Glutamatergic neuron (in vitro differentiated cells): ENCODE measurements at regions not wholly inside any gene's neighbourhood (a gene's known extent, or its start where the extent isn't known, plus 50 kb on each side); places are given as distances from the start of the nearest gene placed in this dataset.
"Not testable (repeated sequence)": the region's sequence is repeated elsewhere in the genome, so short reads cannot be mapped to it uniquely, and the experiment has no call there.

ENCODE experiments used
- DNase-seq: peaks from one replicate; pipeline ENCODE4 v3.0.0; 2022
- H3K27ac Mint-ChIP-seq: one replicate; pipeline ENCODE4 v1.8.0; 2020; ENCODE audit warnings: mild to moderate bottlenecking, mixed read lengths, inconsistent platforms; ENCODE audit not compliant: unreplicated experiment
- H3K27me3 Mint-ChIP-seq: one replicate; pipeline ENCODE4 v1.8.0; 2020; ENCODE audit warnings: mild to moderate bottlenecking, moderate library complexity, mixed read lengths, inconsistent platforms; ENCODE audit not compliant: unreplicated experiment
- H3K36me3 Mint-ChIP-seq: one replicate; pipeline ENCODE4 v1.8.0; 2020; ENCODE audit warnings: mild to moderate bottlenecking, mixed read lengths, inconsistent platforms; ENCODE audit not compliant: unreplicated experiment
- H3K4me1 Mint-ChIP-seq: one replicate; pipeline ENCODE4 v1.8.0; 2020; ENCODE audit warnings: mild to moderate bottlenecking, low read depth, mixed read lengths, inconsistent platforms; ENCODE audit not compliant: unreplicated experiment
- H3K4me3 Mint-ChIP-seq: one replicate; pipeline ENCODE4 v1.8.0; 2020; ENCODE audit warnings: mild to moderate bottlenecking, mixed read lengths, inconsistent platforms; ENCODE audit not compliant: unreplicated experiment
- H3K9me3 Mint-ChIP-seq: one replicate; pipeline ENCODE4 v1.8.0; 2020; ENCODE audit warnings: mild to moderate bottlenecking, moderate library complexity, mixed read lengths, inconsistent platforms; ENCODE audit not compliant: unreplicated experiment
- CTCF ChIP-seq: fragments of 200-600 bp; sonication (generic); IDR thresholded peaks from one replicate; pipeline ENCODE4 v1.5.0; 2021; ENCODE audit not compliant: partially characterized antibody, unreplicated experiment

- Mint-ChIP-seq H3K4me1 (no peaks in the 10 kb centered on the region), H3K27me3 (no peaks in the 10 kb centered on the region), H3K36me3 (no peaks in the 10 kb centered on the region), H3K4me3 (no peak overlapping the region), H3K27ac (no peak overlapping the region), H3K9me3 (no peaks in the 10 kb centered on the region)
- no peak for TF ChIP-seq CTCF
- no peak for DNase-seq
Measured at GRCh38 chr7:39826166-39826565, 123.9 kb upstream of the CDK13 start.

- no peaks in the 10 kb centered on the region for H3K9me3 Mint-ChIP-seq
- no peaks in the 10 kb centered on the region for H3K27me3 Mint-ChIP-seq
- no peak overlapping the region for H3K4me3 Mint-ChIP-seq
- H3K27ac Mint-ChIP-seq, result no peak overlapping the region
- H3K4me1 Mint-ChIP-seq, result no peaks in the 10 kb centered on the region
- H3K36me3 Mint-ChIP-seq, result no peaks in the 10 kb centered on the region
- no peak for TF ChIP-seq CTCF
- DNase-seq, result no peak
Measured at GRCh38 chr7:39827571-39827970, 122.5 kb upstream of the CDK13 start.

GRCh38 chr7:39829028-39829427 is 121.0 kb upstream of the CDK13 start:
- H3K36me3 Mint-ChIP-seq, result no peaks in the 10 kb centered on the region
- no peaks in the 10 kb centered on the region for H3K4me1 Mint-ChIP-seq
- DNase-seq, result no peak
- no peak for TF ChIP-seq CTCF
- no peaks in the 10 kb centered on the region for H3K27me3 Mint-ChIP-seq
- H3K27ac Mint-ChIP-seq, result no peak overlapping the region
- H3K9me3 Mint-ChIP-seq, result no peaks in the 10 kb centered on the region
- H3K4me3 Mint-ChIP-seq, result no peak overlapping the region

GRCh38 chr7:39832519-39833085 is 117.5 kb upstream of the CDK13 start:
- Mint-ChIP-seq H3K27me3 (peaks cover 11% of the 10 kb centered on the region), H3K36me3 (no peaks in the 10 kb centered on the region), H3K4me1 (peaks cover 2% of the 10 kb centered on the region), H3K27ac (no peak overlapping the region), H3K9me3 (no peaks in the 10 kb centered on the region), H3K4me3 (peak overlapping the region; percentile 81)
- TF ChIP-seq CTCF, result no peak
- DNase-seq, result no peak

- H3K36me3 Mint-ChIP-seq, H3K4me1 Mint-ChIP-seq, H3K27ac Mint-ChIP-seq, H3K9me3 Mint-ChIP-seq: not testable (repeated sequence)
- DNase-seq, result peak; percentile 82
- peaks cover 13% of the 10 kb centered on the region for H3K27me3 Mint-ChIP-seq
- peak overlapping the region; percentile 81 for H3K4me3 Mint-ChIP-seq
Measured at GRCh38 chr7:39833180-39833799, 116.8 kb upstream of the CDK13 start.

GRCh38 chr7:39833865-39834634 is 116.0 kb upstream of the CDK13 start:
- peaks cover 13% of the 10 kb centered on the region for H3K27me3 Mint-ChIP-seq
- H3K27ac Mint-ChIP-seq, H3K36me3 Mint-ChIP-seq, H3K4me1 Mint-ChIP-seq, H3K9me3 Mint-ChIP-seq, DNase-seq: not testable (repeated sequence)
- peak overlapping the region; percentile 81 for H3K4me3 Mint-ChIP-seq
